DOHH2 (cell line): ENCODE measurements at regions not wholly inside any gene's neighbourhood (a gene's known extent, or its start where the extent isn't known, plus 50 kb on each side); places are given as distances from the start of the nearest gene placed in this dataset.

Experiments
- H3F3A ChIP-seq: fragments of 200-600 bp; sonication (generic), shearing (Covaris generic); 2 replicates; pipeline ENCODE4 v1.6.0; 2016; ENCODE audit warnings: antibody characterized with exemption, mild to moderate bottlenecking; ENCODE audit not compliant: control insufficient read depth, insufficient read depth
- H3K27ac ChIP-seq: fragments of 200-600 bp; sonication (generic); 2 replicates; pipeline ENCODE4 v1.5.1; 2014; ENCODE audit warnings: low read depth, mild to moderate bottlenecking, low read length, moderate library complexity
- H3K27me3 ChIP-seq: fragments of 200-600 bp; sonication (generic); 2 replicates; pipeline ENCODE4 v1.6.1; 2014; ENCODE audit warnings: mild to moderate bottlenecking, low read length, mixed read lengths; ENCODE audit not compliant: control insufficient read depth
- H3K36me3 ChIP-seq: fragments of 200-600 bp; sonication (generic); 2 replicates; pipeline ENCODE4 v1.6.1; 2014; ENCODE audit warnings: mild to moderate bottlenecking, low read length, moderate library complexity, mixed read lengths; ENCODE audit not compliant: control insufficient read depth
- H3K4me1 ChIP-seq: fragments of 200-600 bp; sonication (generic); 2 replicates; pipeline ENCODE4 v1.6.1; 2014; ENCODE audit warnings: mild to moderate bottlenecking, low read length, mixed read lengths; ENCODE audit not compliant: control insufficient read depth
- H3K4me2 ChIP-seq: fragments of 200-600 bp; sonication (generic); 2 replicates; pipeline ENCODE4 v1.6.0; 2014; ENCODE audit warnings: mild to moderate bottlenecking, low read length, moderate library complexity
- H3K4me3 ChIP-seq: fragments of 200-600 bp; sonication (generic); 2 replicates; pipeline ENCODE4 v1.5.1; 2014; ENCODE audit warnings: mild to moderate bottlenecking, low read length, mixed read lengths
- H3K79me2 ChIP-seq: fragments of 200-600 bp; sonication (generic); 2 replicates; pipeline ENCODE4 v1.6.1; 2014; ENCODE audit warnings: mild to moderate bottlenecking, low read length, mixed read lengths; ENCODE audit not compliant: control insufficient read depth
- H3K9me2 ChIP-seq: fragments of 200-600 bp; sonication (generic); replicated peaks from 2 replicates; pipeline ENCODE4 v1.6.1; 2014; ENCODE audit warnings: mild to moderate bottlenecking, low read length, mixed read lengths; ENCODE audit not compliant: control insufficient read depth
- H3K9me3 ChIP-seq: fragments of 200-600 bp; sonication (generic); 2 replicates; pipeline ENCODE4 v1.6.1; 2014; ENCODE audit warnings: antibody characterized with exemption, low read length, mixed read lengths; ENCODE audit not compliant: control insufficient read depth, insufficient read depth
- H4K20me1 ChIP-seq: fragments of 200-600 bp; sonication (generic); 2 replicates; pipeline ENCODE4 v1.6.0; 2014; ENCODE audit warnings: low read depth, mild to moderate bottlenecking, antibody characterized with exemption, low read length, moderate library complexity; ENCODE audit not compliant: control insufficient read depth, insufficient read depth
- CTCF ChIP-seq: fragments of 200-600 bp; sonication (generic); IDR thresholded peaks from one replicate; pipeline ENCODE4 v1.5.1; 2014; ENCODE audit warnings: antibody characterized with exemption, mild to moderate bottlenecking, low read depth, low read length; ENCODE audit not compliant: poor library complexity, severe bottlenecking
- EZH2phosphoT487 ChIP-seq: fragments of 200-600 bp; sonication (generic); IDR thresholded peaks from 2 replicates; pipeline ENCODE4 v1.6.1; 2017; ENCODE audit warnings: borderline replicate concordance, mild to moderate bottlenecking, antibody characterized with exemption, low read length, moderate library complexity, mixed read lengths

- H3K79me2 ChIP-seq = no peaks in the 10 kb centered on the region
- H3F3A ChIP-seq = no peaks in the 10 kb centered on the region
- no peaks in the 10 kb centered on the region; the same call in 1 of the 2 replicates for H3K9me2 ChIP-seq
- peaks cover 12% of the 10 kb centered on the region for H3K4me1 ChIP-seq
- no peaks in the 10 kb centered on the region for H3K27me3 ChIP-seq
- no peak overlapping the region for H3K4me2 ChIP-seq
- no peaks in the 10 kb centered on the region for H4K20me1 ChIP-seq
- no peak overlapping the region for H3K27ac ChIP-seq
- no peaks in the 10 kb centered on the region for H3K9me3 ChIP-seq
- no peak overlapping the region for H3K4me3 ChIP-seq
- TF ChIP-seq CTCF (no peak), EZH2phosphoT487 (no peak)
- no peaks in the 10 kb centered on the region for H3K36me3 ChIP-seq
These were observed 214.6 kb upstream of the SERP2 start for GRCh38 chr13:44158881-44159632.

GRCh38 chr13:44159633-44160279 lies 213.9 kb upstream of the SERP2 start:
- Histone ChIP-seq H3K79me2 (no peaks in the 10 kb centered on the region), H3K27ac (no peak overlapping the region), H3K36me3 (no peaks in the 10 kb centered on the region), H3K9me2 (no peaks in the 10 kb centered on the region; the same call in 1 of the 2 replicates), H3K27me3 (no peaks in the 10 kb centered on the region), H3K4me2 (no peak overlapping the region), H3F3A (no peaks in the 10 kb centered on the region), H4K20me1 (no peaks in the 10 kb centered on the region), H3K9me3 (no peaks in the 10 kb centered on the region), H3K4me3 (no peak overlapping the region), H3K4me1 (peaks cover 14% of the 10 kb centered on the region)
- TF ChIP-seq EZH2phosphoT487 (no peak), CTCF (no peak)

GRCh38 chr13:44160591-44161191 lies 212.9 kb upstream of the SERP2 start:
- Histone ChIP-seq H3K79me2 (no peaks in the 10 kb centered on the region), H3K4me2 (no peak overlapping the region), H3K36me3 (no peaks in the 10 kb centered on the region), H3K27me3 (no peaks in the 10 kb centered on the region), H4K20me1 (no peaks in the 10 kb centered on the region), H3F3A (no peaks in the 10 kb centered on the region), H3K4me3 (no peak overlapping the region), H3K27ac (no peak overlapping the region), H3K9me3 (no peaks in the 10 kb centered on the region), H3K4me1 (peaks cover 21% of the 10 kb centered on the region), H3K9me2 (no peaks in the 10 kb centered on the region; the same call in 1 of the 2 replicates)
- TF ChIP-seq EZH2phosphoT487 = no peak
- TF ChIP-seq CTCF = no peak
